ENCODE measurements at regions not wholly inside any gene's neighbourhood (a gene's known extent, or its start where the extent isn't known, plus 50 kb on each side); places are given as distances from the start of the nearest gene placed in this dataset.

GRCh38 chr11:15434529-15434928 is 319.8 kb downstream of the INSC start:
- TF ChIP-seq POLR2AphosphoS5 (IDR thresholded peaks at IDR 0.05; ENCODE audit: low read depth, low read length) (no peak), TAF1 (IDR thresholded peaks at IDR 0.05; ENCODE audit: borderline replicate concordance, insufficient read depth, low read length) (no peak), REST (IDR thresholded peaks at IDR 0.05; ENCODE audit: insufficient read depth in 1 of 2, low read depth in 2 of 2, low read length in 2 of 2) (no peak)
